Adrenal gland (tissue), 5 donors: ENCODE measurements at regions not wholly inside any gene's neighbourhood (a gene's known extent, or its start where the extent isn't known, plus 50 kb on each side); places are given as distances from the start of the nearest gene placed in this dataset.

ENCODE experiments used
- POLR2A ChIP-seq, 2 donors: fragments of 450-650 bp; IDR thresholded peaks; one replicate each; pipeline ENCODE4 v1.6.1; 2017; ENCODE audit warnings: antibody characterized with exemption in 2 of 2, mild to moderate bottlenecking in 2 of 2, moderate library complexity in 1 of 2
- TF ChIP-seq, protein P1 (sequence below), 6 experiments: fragments of 450-650 bp in 4 of 6; fragments of 200-600 bp in 2 of 6; sonication (generic) in 1 of 6; IDR thresholded peaks; 1 replicate in 5 of 6; 2 replicates in 1 of 6; pipeline versions ENCODE4 v1.5.1 to v1.8.0; 2016 to 2021; ENCODE audit warnings: antibody characterized with exemption in 6 of 6, mild to moderate bottlenecking in 2 of 6, moderate library complexity in 1 of 6
- donor health status: DM: no; HTN: no; CAD: no.

DNA sequence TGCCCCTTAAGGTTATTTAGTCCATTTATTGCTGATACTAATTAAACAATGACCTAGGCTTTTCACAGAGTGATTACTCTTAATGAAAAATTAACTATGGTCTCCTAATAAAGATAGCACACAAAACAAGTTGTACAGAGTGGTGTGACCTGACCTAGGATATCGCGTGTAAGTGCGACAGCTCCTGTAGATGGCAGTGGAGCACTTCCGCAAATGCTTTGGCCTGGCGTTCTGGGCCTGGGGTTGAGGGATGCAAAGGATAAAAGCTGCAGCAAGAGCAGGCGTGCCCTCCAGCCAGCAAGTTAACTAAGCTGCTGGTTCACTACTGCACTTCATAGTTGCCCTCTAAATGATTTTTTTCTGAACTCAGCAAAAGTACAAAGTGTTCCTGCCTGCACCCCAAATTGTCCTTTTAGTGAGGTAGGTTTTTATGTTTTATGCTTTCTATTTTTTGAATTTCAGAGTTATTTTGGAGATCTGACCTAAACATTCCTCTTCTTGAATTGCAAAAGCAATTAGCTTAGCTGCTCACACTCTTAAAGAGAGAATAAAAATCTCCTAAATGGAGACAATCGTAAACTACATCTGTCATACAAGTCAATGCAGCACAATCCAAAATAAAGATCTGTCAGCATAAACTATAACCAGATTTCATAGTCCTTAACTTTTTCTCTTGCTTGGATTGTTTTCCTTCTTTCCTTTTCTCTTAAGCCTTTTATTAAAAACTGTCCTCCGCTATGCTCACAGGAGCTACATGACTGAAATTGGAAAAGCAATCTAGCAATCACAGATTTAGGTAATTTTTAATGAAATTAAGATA, 379.6 kb downstream of the LRIG3 start:
- TF ChIP-seq, protein P1, sequence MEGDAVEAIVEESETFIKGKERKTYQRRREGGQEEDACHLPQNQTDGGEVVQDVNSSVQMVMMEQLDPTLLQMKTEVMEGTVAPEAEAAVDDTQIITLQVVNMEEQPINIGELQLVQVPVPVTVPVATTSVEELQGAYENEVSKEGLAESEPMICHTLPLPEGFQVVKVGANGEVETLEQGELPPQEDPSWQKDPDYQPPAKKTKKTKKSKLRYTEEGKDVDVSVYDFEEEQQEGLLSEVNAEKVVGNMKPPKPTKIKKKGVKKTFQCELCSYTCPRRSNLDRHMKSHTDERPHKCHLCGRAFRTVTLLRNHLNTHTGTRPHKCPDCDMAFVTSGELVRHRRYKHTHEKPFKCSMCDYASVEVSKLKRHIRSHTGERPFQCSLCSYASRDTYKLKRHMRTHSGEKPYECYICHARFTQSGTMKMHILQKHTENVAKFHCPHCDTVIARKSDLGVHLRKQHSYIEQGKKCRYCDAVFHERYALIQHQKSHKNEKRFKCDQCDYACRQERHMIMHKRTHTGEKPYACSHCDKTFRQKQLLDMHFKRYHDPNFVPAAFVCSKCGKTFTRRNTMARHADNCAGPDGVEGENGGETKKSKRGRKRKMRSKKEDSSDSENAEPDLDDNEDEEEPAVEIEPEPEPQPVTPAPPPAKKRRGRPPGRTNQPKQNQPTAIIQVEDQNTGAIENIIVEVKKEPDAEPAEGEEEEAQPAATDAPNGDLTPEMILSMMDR (IDR thresholded peaks at IDR 0.05) = peak; percentile 41 to 78 (median 65)
- TF ChIP-seq POLR2A (IDR thresholded peaks at IDR 0.05) = no peak
